Brain microvascular endothelial cell (primary cell): ENCODE measurements at regions not wholly inside any gene's neighbourhood (a gene's known extent, or its start where the extent isn't known, plus 50 kb on each side); places are given as distances from the start of the nearest gene placed in this dataset.
"Not testable (repeated sequence)": the region's sequence is repeated elsewhere in the genome, so short reads cannot be mapped to it uniquely, and the experiment has no call there.

Source experiments
- DNase-seq: peaks from one replicate; pipeline ENCODE4 v3.0.0-alpha.2; 2020
- H3K27ac ChIP-seq: fragments of 250-450 bp; sonication (Bioruptor Pico); 2 replicates; pipeline ENCODE4 v1.5.1; 2020; ENCODE audit warnings: mild to moderate bottlenecking, moderate library complexity
- H3K27me3 ChIP-seq: fragments of 250-450 bp; sonication (Bioruptor Pico); replicated peaks from 2 replicates; pipeline ENCODE4 v1.5.1; 2020; ENCODE audit warnings: mild to moderate bottlenecking
- H3K36me3 ChIP-seq: fragments of 250-450 bp; sonication (Bioruptor Pico); replicated peaks from 2 replicates; pipeline ENCODE4 v1.5.1; 2020; ENCODE audit warnings: mild to moderate bottlenecking
- H3K4me3 ChIP-seq: 2 replicates; pipeline ENCODE4 v1.5.1; 2011; ENCODE audit warnings: low read depth, mild to moderate bottlenecking, control low read depth, low read length, moderate library complexity
- in situ Hi-C: cut with HindIII; loops from 2 replicates; pipeline ENCODE4 v1.10.0; 2017; ENCODE audit warnings: low sequenced_read_pairs, low pct_ligation_motif_present
- TF ChIP-seq, protein P1 (sequence below): IDR thresholded peaks from 2 replicates; pipeline ENCODE4 v1.5.1; 2011; ENCODE audit warnings: low read depth, mild to moderate bottlenecking, moderate library complexity, low read length, control low read depth, inconsistent platforms; ENCODE audit errors: missing control alignments

DNA sequence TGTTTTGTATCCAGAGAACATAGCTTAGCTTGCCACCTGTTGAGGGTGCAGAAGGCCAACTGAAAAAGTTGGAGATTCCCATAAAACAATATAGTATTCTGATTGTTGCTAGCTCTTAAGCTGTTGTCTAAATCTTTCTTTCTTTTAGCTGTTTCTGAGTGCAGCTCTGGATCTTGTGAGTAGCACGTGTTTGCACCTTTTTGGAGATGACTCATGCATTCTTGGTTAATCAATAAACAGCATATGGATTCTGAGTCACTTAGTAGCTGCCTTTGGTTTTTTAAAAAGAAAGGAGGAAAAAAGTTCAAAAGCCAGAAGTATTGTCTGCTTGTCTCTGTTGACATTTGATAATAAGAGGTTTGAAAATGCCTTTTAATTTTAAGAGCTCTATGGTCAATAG is 483.0 kb upstream of the FSIP2 start:
- Histone ChIP-seq H3K36me3 (no peaks in the 10 kb centered on the region), H3K4me3 (no peak overlapping the region), H3K27me3 (no peaks in the 10 kb centered on the region), H3K27ac (no peak overlapping the region)
- no peak for DNase-seq
- in situ Hi-C loops, result no loop called here
- TF ChIP-seq, protein P1, sequence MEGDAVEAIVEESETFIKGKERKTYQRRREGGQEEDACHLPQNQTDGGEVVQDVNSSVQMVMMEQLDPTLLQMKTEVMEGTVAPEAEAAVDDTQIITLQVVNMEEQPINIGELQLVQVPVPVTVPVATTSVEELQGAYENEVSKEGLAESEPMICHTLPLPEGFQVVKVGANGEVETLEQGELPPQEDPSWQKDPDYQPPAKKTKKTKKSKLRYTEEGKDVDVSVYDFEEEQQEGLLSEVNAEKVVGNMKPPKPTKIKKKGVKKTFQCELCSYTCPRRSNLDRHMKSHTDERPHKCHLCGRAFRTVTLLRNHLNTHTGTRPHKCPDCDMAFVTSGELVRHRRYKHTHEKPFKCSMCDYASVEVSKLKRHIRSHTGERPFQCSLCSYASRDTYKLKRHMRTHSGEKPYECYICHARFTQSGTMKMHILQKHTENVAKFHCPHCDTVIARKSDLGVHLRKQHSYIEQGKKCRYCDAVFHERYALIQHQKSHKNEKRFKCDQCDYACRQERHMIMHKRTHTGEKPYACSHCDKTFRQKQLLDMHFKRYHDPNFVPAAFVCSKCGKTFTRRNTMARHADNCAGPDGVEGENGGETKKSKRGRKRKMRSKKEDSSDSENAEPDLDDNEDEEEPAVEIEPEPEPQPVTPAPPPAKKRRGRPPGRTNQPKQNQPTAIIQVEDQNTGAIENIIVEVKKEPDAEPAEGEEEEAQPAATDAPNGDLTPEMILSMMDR, result no peak

DNA sequence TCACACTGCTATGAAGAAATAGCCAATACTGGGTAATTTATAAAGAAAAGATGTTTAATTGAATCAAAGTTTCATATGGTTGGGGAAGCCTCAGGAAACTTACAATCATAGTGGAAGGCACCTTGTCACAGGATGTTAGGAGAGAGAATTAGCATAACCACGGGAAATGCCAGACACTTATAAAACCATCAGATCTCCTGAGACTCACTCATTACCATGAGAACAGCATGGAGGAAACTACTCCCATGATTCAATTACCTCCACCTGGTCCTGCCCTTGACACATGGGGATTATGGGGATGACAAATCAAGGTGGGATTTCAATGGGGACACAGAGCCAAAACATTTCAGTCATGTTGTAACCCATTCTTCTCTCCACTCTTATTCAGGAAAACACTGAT is 472.9 kb upstream of the FSIP2 start:
- Histone ChIP-seq H3K36me3 (no peaks in the 10 kb centered on the region), H3K27ac (no peak overlapping the region), H3K27me3 (no peaks in the 10 kb centered on the region), H3K4me3 (no peak overlapping the region)
- DNase-seq, result no peak
- TF ChIP-seq, protein P1, result no peak
- in situ Hi-C loops, result no loop called here

DNA sequence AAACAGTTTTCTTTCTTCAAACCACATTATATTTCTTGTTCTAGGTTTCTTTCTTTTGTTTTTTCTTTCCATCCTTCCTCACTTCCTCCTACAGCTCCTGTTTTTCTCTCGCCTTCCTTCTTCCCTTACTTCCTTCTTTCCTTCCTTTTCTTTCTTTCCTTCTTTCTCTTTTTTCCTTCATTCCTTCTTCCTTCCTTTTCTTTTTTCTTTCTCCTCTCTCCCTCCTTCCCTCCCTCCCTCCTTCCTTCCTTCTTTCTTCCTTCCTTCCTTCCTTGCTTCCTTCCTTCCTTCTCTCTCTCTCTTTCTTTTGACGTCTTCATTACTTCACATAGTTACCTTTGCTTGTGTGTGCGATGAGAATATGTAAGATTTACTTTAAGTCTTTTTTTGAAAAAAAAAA is 470.0 kb upstream of the FSIP2 start:
- TF ChIP-seq, protein P1, result no peak

DNA sequence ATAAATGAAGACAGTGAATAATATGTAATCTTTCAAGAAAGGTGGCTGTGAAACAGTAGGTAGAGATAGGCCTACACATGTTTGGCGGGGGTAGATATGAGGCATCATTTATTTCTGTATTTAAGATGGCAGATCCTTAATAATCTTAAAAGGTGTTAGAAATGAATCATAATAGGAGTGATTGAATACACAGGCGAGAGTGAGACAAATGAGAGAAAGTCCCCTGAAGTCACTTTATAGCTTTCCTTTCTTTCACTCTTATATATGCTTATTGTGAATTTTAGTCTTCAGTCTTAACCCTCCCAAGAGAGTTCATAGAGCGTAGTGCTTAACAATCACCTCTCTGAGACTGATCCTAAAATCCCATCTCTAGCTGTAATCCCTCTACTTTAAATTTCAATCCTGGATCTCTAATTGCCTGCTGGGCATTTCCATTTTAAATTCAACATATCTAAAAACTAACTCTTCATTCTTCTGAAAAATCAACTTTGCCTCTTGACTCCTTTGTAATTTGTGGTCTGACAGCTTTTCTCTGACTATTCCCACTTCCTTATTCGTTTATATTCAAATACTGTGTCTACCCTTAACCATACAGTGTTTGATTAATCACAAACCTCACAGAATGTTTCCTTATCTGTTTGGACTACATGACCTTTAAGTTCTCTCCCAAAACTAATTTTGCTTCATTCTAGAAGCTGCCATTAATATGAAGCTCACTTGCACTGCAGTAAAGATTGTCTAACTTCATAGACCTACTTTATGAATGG is 463.7 kb upstream of the FSIP2 start:
- in situ Hi-C loops, result no loop called here
- DNase-seq, result no peak
- TF ChIP-seq, protein P1, result no peak
- no peaks in the 10 kb centered on the region for H3K36me3 ChIP-seq
- H3K27me3 ChIP-seq, result no peaks in the 10 kb centered on the region
- no peak overlapping the region for H3K4me3 ChIP-seq
- no peak overlapping the region for H3K27ac ChIP-seq

More for the DNA sequence above, 470.0 kb upstream of the FSIP2 start:
- Histone ChIP-seq H3K4me3 (no peak overlapping the region), H3K27me3 (no peaks in the 10 kb centered on the region), H3K27ac (no peak overlapping the region), H3K36me3 (no peaks in the 10 kb centered on the region)
- in situ Hi-C loops, result no loop called here
- DNase-seq, result no peak

DNA sequence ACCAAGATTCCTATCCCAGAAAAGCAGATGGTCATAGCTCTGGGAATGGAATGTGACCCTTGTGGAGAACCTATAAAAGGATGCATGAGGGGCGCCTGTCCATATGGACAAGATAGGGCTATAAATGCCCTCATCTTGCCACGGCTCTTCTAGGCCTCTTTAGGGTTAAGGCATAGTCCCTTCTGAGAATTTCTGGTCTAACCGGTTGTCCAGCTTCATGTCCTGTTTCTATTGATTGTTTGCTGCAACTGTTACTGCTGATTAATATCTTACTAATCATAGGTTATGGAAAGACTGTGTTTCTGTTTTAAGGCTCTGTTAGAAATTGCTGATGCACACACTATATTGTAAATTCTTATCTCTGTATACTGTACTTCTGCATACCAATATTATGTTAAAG is 462.6 kb upstream of the FSIP2 start:
- H3K4me3 ChIP-seq, H3K36me3 ChIP-seq, H3K27me3 ChIP-seq, in situ Hi-C loops, H3K27ac ChIP-seq, DNase-seq: not testable (repeated sequence)

DNA sequence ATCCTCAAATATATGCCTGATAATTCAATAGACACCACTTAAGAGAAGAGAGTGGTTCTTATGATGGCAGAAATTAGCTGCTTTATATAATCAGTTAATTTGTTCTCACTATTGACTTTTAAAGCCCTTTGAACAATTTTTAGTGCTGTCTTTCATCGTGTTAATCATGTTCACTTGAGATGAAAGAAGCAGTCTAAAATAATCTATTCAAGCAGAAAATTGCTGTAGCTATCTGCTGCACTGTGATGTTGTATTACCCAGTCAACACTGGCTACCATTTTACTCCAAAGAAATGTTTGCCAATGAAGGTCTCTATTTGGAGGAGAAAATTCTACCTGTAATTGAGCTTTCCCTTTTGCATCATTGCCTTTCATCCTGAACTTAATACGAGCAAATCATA is 459.8 kb upstream of the FSIP2 start:
- no peak for DNase-seq
- no peak overlapping the region for H3K4me3 ChIP-seq
- TF ChIP-seq, protein P1, result no peak
- no peaks in the 10 kb centered on the region for H3K36me3 ChIP-seq
- H3K27ac ChIP-seq, result no peak overlapping the region
- H3K27me3 ChIP-seq, result no peaks in the 10 kb centered on the region
- in situ Hi-C loops, result no loop called here
